HG03521 (cell line): ENCODE measurements at regions not wholly inside any gene's neighbourhood (a gene's known extent, or its start where the extent isn't known, plus 50 kb on each side); places are given as distances from the start of the nearest gene placed in this dataset.
"Not testable (repeated sequence)": the region's sequence is repeated elsewhere in the genome, so short reads cannot be mapped to it uniquely, and the experiment has no call there.

ENCODE experiments used
- ATAC-seq: cut with Tn5 transposase; IDR thresholded peaks from one replicate; pipeline ENCODE4 v1.9.1; 2021; ENCODE audit warnings: mild to moderate bottlenecking, moderate library complexity; ENCODE audit not compliant: unreplicated experiment

DNA sequence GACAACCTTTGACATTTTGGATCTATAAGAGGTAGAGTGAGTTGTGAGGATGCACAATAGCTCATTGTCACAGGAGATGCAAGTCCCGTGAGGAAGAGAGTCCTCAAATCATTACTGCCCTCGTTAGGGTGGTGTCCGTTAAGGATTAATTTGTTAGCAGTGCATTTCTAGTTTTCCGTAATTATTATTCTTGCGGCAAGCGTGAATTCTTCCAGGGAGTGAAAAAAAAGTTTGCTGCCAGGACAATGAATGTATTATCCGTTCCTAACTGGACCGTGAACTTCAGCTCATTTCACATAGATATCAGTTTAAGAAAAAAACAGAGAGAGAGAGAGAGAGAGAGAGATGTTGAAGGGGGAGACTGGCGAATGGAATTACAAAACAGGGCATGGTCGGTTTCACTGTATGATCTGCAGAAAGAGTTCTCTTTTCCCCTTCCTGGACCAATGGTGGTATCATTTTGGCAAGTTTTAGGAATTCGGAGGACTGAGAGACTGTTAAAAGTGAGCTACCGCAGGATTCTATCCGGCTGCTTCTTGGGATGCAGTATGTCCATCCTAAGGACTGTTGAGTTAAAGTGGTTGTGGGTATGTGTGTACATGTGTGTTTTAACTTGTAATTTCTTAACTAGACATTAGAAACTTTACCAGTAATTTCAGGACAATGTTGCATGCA is 216.0 kb upstream of the NFIA start:
- ATAC-seq, result no peak

DNA sequence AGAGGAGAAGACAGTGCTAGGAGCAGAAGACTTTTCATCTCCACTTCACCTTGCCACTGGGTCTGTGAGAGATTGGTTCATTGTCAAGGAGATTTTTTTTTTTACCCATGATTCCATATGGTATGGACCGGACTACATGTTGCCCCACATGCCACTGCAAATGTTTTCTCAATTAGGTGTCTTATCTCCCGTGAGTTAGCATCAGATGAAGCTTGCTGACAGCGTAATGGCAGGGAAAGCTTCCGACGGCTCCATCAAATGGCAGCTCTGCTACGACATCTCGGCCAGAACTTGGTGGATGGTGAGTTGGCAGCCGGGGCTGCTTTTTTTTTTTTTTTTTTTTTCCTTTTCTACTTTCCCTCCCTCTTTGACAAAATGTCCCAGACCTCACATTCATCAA is 217.2 kb upstream of the NFIA start:
- ATAC-seq, result no peak

DNA sequence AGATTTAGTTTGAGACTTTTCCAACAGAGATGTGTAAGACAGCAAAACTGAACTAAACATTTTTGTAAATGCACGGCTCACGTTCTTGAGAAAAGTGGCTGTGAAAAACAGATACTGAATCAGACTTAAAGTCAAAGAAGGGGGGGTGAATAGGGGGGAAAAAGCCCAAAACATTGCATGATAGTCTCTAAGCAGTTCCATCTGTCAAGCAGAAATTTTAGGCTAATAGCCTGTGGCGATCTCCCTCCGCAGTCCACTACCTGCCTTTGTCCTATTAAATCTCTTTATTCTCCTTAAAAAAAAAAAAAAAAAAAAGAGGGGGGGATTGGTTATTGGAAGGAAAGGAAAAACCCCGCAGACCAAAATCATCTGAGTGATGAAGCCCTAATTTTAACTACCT is 217.6 kb upstream of the NFIA start:
- ATAC-seq, result no peak

DNA sequence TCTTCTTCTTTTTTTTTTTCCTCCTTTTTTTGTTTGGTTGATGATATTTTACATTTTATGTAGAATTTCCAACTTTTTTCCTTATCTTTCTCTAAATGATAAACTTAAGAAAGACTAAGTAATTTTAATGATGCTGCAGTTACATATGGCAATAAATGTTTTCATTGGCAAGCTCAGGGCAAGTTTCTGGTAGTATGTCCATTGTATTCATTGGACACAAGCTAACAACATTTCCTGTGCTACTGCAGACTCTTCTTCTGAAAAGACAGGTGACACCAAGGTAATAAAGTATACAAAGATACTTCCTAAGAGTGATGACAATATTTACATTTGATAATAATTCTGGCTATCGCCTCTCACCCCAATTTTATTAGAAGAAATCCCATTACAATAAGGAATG is 219.2 kb upstream of the NFIA start:
- no peak for ATAC-seq

DNA sequence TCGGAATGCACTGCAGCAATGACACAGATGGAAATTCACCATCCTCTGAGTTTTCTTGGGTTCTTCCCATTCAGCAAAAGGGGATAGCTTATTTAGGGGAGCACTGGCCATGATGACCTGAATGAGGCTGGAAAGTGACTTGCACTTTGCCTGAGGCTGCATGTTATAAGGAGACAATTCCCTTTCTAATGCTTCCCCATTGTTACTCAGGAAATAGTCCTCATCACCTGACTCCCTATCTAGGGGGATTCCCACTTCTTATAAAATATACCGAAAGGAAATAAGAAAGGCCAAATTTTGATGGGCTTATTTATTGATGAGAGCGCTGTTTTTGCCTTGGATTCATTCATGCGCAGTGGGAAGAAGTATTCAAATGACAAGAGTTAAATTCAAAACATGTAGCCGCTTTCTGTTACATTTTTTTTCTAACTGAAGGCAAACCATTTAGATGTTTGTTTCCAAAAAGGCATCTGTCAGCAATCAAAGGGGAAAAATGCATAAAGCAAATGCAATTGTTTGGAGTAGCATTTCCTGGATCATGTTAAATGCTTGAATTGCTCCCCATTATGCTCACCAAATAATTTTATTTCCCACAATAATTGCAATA is 220.3 kb upstream of the NFIA start:
- no peak for ATAC-seq

DNA sequence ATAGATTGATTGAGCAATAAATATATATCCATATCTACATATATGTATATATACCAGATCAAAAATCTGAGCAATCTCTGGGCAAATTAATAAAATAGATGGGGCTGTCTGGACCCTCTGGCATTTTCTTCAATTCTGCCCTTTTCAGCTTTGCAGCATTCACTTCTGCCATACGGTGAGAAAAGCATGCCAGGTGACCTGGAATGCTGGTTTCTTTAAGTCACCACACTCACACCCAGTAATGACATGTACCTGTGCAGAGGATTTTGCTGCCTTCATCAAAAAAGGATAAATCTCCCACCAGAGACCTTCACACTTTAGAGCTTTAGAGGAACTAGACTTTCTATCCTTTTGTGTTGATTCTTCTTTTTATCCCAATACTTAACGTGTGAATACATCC is 223.2 kb upstream of the NFIA start:
- ATAC-seq, result no peak

DNA sequence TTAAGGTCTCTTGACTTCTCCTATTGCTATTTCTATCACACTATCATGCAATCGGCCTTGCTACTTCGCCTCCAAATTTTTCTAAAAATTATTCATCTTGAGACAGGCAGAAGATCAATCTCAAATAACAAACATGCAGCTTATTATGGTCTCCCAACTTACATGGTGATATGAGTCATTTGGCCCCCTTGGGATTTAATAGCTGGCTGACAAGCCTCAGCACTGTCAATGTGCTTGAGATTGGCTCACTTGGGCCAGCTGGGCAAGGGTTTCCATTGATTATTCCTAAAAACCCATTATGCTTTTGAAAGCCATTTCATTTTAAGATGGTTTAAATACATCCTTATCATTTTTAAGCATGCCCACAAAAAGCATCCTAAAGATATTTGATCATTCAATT is 224.5 kb upstream of the NFIA start:
- ATAC-seq, result no peak

DNA sequence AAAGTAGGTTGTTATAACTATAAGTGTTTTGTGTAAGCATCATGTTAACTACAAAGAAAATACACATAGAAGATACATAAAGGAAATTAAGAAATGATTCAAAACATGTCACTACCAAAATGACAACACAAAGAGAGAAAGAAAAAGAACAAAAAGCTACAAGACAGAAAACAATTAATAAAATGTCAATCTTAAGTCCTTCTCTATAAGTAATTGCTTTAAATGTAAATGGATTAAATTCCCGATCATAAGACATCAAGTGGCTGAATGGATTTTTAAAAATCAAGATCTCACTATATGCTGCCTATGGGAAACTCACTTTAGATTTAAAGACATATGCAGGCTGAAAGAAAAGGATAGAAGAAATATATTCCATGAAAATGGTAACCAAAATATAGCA is 232.3 kb upstream of the NFIA start:
- ATAC-seq, result no peak

DNA sequence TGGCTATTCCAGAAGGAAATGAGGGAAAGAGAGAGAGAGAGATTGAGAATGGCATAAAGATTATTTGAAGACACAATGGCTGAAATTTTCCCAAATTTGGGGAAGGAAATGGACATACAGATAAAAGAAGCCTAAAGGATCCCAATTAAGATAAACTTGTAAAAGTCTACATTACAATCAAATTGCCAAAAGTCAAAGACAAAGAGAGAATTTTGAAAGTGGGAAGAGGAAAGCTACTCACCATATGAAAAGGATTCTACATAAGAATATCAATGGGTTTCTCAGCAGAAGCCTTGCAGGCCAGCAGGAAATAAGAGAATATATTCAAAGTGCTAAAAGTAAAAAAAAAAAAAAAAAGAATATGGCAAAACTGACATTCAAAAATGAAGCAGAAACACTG is 233.0 kb upstream of the NFIA start:
- ATAC-seq, result no peak

DNA sequence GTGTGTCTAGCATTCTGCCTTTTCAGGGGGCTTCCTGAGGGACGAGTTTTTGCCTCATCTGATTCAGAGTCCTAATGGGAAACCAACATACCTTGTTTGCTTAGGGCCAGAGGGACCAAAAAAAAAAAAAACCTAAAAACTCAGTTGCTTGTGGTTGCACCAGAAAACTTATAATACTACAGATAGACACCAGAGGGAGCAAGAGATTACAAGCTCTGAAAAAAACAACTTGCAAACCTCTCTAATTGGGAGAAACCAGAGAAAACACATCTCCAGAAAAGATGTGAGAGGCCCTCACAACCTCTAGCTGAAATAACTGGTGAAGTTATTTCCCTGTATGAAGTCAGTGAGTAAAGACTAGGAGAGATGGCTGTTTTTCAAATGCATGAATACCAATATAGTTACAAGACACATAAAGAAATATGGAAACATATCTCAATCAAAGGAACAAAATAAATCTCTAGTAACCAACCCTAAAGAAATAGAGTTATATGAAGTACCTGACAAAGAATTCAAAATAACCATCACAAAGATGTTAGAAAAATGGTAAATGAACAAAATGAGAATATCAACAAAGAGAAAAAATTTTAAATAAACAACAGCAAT is 233.7 kb upstream of the NFIA start:
- ATAC-seq, result no peak

DNA sequence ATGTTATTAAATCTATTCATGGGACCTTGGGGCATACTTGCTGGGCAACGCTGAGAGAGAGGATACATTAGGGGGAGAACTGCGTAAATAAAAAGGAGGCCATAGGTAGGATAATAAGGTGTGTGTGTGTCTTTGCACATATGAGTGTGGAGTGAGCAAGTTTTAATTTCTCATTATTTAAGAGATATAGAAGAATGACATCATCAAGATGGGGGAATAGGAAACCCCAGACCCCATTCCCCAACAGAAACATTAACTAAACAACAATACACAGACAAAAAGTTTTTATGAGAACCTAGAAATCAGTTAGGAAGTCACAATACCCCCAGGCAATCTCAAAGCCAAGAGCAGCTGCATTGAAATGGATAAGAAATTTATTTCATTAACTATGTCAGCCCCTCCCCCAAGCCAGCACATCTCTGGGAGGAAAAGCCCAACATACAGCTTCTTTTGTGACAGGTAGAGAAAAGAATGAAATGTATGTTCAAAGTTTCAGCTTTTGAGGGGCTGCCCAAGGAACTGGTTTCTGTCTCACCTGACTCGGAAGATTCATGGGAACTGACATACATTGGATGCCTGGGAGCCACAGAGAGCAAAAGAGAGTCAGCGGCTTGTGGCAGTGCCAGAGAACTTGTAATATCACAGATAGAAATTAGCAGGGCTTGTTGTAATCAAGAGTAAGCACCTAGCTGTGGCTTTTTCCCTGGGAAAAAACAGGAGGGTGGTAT is 234.3 kb upstream of the NFIA start:
- ATAC-seq, result no peak

DNA sequence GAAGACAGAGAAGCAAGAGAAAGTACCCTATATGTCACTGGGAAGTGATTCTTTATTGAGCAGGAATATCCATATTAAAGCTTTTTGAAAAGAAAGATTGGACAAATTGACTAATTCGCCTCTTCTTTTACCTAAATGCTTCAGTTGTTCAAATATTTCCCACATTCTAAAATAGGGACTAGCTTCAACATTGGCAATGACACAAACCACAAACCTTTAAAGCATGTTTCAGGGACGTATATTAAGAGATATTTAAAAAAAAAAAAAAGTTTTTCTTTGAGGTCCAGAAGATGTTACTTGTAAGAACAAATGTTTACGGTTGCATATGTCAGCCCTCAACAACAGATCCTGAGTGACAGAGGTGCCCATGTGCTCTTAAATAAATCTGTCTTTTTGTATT is 235.0 kb upstream of the NFIA start:
- no peak for ATAC-seq

DNA sequence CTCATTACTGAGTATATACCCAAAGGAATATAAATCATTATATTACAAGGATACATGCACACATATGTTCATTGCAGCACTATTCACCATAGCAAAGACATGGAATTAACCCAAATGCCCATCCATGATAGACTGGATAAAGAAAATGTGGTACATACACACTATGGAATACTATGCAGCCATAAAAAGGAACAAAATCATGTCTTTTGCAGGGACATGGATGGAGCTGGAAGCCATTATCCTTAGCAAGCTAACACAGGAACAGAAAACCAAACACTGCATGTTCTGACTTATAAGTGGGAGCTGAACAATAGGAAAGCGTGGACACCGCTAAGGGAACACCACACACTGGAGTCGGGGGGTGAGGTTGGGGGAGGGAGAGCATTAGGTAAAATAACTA is 236.7 kb upstream of the NFIA start:
- not testable (repeated sequence) for ATAC-seq

DNA sequence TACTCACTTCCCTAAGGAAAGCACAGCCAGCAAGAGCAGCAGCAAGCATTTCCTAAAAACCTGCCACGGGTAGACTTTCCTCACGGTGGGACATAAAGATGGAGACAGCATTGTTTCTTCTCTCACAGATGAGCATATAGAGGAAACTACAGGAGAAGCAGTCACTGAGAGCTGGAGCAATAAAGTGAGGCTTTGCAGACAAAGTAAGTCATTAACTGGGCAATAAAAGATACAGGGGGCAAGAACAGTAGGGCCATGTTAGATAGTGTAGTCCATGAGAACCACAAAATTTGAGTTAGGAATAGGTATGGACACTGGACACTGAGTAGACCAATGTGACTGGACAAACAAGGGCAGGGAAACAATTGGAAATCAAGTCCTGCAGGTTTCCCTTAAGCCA is 240.1 kb upstream of the NFIA start:
- no peak for ATAC-seq

DNA sequence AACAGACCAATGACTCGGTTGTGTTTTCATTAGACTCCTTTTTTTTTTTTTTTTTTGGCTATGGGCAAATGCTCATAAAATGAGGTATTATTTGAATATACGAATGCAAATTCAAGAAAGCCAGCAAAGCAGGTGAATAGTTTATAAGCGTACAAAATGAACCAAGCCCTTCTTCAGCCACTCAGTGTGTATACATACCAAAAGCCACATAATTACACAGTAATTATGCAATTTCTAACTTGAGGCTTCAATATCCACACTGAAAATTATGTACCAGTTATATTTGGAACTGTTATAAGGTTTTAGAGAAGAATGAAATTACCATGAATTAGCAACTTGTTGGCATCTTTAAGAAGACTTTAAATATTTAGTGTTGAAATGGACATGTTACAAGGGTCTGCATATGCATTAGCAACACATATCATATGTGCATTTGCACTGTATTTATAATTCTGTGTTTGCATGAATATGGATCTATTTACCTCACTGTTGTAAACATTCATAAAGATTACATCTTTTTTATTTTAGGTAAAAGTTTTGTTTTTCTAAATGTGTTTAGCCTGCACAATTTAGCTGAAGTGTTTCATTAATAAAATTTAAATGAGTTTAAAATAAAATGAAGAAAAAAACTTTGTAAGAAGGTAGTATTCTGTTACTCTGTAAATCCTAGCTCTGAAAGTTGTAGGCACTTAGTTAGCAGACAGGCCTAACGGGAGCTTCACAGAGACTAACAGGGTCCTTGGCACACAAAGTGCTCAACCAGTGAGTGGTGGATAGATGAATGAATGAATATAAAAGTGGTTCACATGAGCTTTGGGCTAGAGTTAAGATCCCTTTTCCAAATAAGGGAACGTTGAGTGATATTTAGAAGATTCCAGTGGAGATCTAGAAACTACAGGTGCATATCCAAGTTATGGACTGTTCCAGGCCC is 241.0 kb upstream of the NFIA start:
- no peak for ATAC-seq

DNA sequence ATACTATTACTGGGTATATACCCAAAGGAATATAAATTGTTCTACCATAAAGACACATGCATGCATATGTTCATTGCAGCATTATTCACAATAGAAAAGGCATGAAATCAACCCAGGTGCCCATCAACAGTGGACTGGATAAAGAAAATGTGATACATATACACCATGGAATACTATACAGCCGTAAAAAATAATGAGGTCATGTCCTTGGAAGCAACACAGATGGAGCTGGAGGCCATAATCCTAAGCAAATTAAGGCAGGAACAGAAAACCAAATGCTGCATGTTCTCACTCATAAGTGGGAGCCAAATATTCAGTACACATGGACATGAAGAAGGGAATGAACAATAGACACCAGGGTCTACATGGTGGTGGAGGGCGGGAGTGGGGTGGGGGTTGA is 241.9 kb upstream of the NFIA start:
- not testable (repeated sequence) for ATAC-seq

DNA sequence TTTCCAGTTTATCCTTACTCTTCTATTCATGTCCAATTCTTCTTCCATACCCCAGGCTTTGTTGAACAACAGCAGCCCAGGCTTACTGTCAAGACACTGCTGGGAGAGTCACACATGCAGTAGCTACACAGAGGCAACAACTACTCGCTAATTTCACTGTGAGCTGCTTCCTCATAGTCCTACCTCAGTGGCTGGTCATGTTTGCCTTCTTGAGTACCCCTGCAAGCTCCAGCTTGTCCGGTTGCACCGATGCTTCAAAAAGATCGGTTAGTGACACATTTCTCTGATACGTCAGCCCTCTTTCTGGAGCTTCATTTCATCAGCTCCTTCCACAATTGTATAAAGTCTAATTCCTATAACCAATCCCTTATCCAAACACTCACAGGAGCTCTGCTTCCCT is 246.7 kb upstream of the NFIA start:
- ATAC-seq, result no peak

DNA sequence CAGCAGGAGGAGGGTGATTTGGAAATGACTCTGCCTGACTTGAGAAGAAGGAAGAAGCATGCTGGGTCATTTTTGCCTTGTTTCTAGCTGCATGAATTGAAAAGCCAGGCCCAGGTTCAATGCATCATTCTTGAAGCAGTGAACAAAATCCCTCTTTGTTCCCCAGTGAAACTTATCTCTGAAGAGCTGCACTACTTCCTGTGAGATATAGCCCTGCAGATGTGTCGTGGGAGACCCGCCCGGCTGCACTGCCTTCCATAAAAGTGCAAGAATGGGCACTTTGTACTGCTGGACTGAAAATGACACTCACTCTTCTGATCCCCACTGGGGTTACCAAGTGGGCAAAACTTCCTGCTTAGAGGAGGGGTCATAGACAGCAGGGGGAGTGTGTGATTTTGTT is 249.2 kb upstream of the NFIA start:
- no peak for ATAC-seq

DNA sequence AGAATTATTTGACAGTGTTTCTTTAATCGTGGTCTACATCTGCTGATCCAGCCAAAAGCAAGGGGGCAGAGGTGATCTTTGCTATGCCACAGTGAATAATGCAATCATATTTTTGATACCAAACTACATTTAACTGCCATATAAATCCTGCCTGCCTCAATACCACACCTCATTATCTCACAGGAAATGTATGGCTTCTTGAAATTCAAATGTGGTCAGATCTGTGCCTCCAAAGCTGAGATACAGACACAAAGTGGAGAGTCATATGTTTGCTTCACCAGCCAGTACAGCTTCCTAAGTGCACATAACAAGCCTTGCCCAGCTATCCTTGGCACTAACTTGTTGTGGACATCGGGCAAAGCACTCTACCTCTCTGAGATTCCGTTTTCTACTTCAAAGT is 250.0 kb upstream of the NFIA start:
- ATAC-seq, result no peak

DNA sequence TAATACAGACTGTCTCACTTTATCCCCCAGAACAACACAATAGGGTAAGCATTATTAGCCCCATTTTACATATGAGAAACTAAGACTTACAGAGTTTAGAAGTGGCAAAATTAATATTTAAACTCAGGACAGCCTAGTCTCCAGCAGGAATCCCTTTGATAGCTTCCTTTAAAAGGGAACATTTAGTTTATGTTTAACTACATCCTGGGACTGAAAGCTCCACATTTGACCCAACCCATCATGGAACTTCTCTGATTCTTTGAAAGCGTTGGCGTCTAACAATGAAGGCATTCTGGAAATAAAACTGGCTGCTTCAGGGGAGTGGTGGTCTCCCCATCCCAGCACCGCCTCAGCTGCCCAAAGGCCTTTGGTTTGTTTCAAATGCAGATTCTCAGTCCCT is 250.6 kb upstream of the NFIA start:
- no peak for ATAC-seq

DNA sequence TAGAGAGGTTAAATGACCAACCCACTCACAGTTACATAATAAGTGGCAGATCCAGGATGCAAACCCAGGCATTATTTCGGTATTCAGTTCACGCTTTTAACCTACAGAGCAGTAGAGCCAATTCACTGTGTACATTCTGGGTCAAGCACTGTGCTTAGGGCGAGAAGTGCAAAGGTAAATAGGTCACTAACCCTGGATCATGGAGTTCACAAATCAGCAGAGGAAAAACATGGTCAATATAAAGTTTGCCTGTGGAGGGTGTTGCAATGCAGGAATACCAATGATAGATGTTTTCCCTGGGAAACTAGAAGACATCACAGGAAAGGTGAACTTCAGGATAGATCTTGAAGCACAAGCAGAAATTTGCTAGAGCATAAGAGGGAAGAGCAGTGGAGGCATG is 253.4 kb upstream of the NFIA start:
- no peak for ATAC-seq
